SKM-1 treated with dmso at 0.1 percent for 144 hours (cell line): ENCODE measurements at regions not wholly inside any gene's neighbourhood (a gene's known extent, or its start where the extent isn't known, plus 50 kb on each side); places are given as distances from the start of the nearest gene placed in this dataset.
"Not testable (repeated sequence)": the region's sequence is repeated elsewhere in the genome, so short reads cannot be mapped to it uniquely, and the experiment has no call there.

ENCODE experiments used
- DNase-seq: peaks from one replicate; lab custom pipeline; 2025; ENCODE audit not compliant: unreplicated experiment; lab: John Stamatoyannopoulos, UW

GRCh38 chr10:64773357-64773756 is 1252.2 kb downstream of the REEP3 start:
- no peak for DNase-seq

DNA sequence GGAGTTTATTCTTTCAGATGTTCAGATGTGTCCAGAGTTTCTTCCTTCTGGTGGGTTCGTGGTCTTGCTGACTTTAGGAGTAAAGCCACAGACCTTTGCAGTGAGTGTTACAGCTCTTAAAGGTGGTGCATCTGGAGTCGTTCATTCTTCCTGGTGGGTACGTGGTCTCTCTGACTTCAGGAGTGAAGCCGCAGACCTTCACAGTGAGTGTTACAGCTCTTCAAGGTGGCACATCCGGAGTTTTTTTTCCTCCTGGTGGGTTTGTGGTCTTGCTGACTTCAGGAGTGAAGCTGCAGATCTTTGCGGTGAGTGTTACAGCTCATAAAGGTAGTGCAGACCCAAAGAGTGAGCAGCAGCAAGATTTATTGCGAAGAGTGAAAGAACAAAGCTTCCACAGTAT is 1263.2 kb downstream of the REEP3 start:
- DNase-seq = not testable (repeated sequence)

DNA sequence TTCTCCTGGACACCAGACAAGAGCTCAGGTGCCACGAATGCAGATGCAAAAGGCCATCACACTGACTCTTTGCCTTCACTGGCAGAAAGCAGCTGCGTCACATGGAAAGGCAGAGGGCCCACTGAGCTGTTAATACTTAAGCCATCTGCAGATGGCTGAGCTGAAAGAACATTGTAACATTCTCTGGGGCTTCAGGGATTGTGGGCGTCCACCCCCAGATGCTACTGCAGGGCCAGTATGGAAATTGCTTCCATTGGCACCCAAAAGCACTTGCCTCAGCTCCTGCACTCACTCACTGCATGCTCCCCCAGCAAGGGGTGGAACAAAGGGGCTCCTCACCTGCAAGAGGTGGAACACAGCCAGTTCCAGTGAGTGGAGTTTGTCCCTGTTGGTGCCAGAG is 1264.6 kb downstream of the REEP3 start:
- no peak for DNase-seq

- DNase-seq = no peak
These were observed 1265.8 kb downstream of the REEP3 start for GRCh38 chr10:64786989-64787388.

- DNase-seq = no peak
These were observed 1274.6 kb downstream of the REEP3 start for GRCh38 chr10:64795847-64796246.

DNA sequence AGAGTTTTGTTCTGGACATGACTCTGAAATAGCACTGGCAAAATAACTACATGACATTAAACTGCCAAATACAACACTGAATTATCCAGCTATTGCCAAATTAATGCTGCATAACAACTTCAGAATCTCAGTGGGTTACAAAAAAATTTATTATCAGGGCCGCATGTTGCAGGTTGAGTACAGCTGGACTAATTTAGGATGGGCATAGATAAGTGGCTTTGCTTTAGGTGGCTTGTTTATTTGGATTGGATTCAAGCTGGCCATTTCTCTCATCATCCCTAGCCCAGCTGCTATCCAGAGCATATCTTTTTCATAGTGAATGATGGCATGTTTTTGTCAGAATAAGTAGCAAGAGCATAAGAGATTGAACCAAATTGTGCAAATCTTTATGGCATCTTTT is 1277.1 kb downstream of the REEP3 start:
- no peak for DNase-seq

DNA sequence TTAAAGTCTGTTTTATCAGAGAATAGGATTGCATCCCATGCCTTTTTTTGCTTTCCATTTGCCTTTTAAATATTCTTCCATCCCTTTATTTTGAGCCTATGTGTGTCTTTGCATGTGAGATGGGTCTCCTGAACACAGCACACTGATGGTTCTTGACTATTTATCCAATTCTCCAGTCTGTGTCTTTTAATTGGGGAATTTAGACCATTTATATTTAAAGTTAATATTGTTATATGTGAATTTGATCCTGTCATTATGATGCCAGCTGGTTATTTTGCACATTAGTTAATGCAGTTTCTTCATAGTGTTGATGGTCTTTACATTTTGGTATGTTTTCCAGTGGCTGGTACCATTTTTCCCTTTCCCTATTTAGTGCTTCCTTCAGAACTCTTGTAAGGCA is 1287.0 kb downstream of the REEP3 start:
- DNase-seq = not testable (repeated sequence)

- not testable (repeated sequence) for DNase-seq
These were observed 1288.8 kb downstream of the REEP3 start for GRCh38 chr10:64810046-64810445.

DNA sequence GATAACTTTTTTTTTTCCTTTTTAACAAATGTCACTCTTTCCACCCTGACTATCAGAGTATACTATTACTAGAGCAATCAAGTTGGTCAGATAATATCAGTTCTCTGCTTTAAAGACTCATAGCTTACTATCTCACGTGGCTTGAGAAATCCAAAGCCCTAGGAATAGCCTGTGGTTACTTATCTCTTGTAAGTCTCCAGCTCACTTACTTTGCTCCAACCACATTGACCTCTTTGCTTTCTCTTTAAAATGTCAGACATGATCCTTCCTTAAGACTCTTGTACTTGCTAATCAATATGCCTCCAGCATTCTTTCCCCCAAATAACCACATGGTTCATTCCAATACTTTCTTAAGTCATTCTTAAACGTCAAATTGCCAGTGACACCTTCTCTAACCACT is 1292.2 kb downstream of the REEP3 start:
- no peak for DNase-seq

DNA sequence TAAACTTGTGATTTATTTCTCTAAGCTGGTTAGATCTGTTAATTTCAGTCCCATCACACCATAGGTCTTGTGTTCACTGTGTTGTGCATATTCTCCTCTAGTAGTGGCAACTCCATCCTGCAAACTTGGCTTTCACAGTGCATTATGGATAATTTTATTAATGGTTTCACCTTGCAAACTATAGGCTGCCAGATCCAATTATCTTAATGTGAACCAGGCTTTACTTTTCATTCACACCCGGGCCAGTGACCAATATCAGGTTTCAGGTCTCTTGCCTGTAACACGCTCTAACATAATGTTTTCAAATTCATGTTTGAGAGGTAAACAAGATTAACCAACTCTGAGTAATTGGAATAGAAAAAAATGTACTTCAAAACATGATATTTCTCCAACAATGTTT is 1293.0 kb downstream of the REEP3 start:
- DNase-seq = no peak

GRCh38 chr10:64829888-64830412 is 1308.7 kb downstream of the REEP3 start:
- DNase-seq = no peak

- no peak for DNase-seq
These were observed 1309.7 kb downstream of the REEP3 start for GRCh38 chr10:64830869-64831268.

DNA sequence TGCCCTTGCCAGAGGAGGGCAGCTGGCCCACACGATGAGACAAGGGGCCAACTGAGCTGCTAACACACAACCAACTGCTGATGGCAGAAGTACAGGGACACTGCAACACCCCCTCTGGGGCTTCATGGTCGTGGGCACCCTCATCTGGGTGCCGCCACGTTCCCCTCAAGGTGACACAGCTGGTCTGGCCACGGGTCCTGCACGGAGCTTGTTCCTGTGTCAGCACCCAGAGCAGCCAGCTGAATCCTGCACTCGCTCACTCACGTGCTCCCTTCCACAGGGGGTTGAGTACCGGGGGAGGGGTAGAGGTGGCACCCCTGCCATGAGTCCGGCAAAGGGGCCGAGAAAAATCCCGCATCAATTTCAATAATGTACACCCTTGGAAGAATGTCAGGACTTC is 1319.1 kb downstream of the REEP3 start:
- DNase-seq = no peak

DNA sequence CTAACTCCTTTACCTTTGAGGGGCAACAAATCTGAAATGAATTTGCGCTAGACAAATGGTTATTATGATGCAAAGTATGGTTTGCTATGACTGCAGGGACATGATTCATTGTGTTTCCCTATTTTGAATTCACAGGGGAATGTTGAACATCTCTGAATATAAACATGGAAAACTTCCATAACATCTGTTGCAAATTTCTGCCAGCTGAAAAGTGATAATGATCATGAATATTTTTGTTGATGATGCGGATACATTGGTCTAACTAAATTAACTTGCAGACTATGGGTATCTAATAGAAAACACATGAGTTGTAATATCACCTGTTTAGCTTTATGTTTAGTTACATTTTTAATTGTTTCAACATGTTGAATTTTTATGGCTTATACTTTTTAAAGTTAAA is 1325.5 kb downstream of the REEP3 start:
- no peak for DNase-seq

- no peak for DNase-seq
These were observed 1334.7 kb downstream of the REEP3 start for GRCh38 chr10:64855941-64856340.

DNA sequence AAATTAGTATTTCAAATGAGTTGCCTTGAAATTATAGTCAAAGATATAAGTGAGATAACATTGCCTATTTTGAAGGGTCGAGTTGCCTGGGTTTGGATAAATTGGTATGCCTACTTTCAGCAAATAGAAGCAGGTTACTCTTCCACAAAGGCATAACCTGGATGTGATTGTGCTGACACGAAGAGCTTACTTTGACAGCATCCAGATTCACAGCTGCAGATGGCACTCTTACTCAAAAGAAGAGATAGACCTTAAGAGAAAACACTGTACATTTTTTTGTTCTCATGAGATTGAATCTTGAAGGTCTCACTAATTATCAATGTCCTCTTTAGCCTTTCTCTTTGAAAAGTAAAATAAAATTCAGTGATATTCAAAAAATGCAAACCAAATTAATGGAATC is 1338.7 kb downstream of the REEP3 start:
- DNase-seq = no peak

DNA sequence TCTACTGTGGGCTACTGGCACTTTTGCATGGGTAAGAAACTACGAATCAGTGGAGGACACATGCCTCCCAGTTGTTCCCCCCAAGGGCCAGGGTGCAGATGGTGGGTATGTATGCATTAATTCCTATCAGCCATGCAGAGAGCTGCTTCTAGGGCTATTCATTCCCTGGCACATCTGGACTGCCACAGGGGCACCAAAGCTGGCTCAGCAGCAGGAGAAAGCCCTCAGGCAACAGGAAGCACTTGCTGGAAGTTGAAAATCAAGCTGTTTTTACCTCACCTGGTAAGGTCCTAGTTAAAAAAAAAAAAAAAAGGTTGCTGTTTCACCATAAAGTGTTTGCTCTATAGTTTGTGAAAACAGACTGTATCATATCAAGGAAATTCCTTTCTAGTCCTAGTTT is 1342.6 kb downstream of the REEP3 start:
- no peak for DNase-seq

DNA sequence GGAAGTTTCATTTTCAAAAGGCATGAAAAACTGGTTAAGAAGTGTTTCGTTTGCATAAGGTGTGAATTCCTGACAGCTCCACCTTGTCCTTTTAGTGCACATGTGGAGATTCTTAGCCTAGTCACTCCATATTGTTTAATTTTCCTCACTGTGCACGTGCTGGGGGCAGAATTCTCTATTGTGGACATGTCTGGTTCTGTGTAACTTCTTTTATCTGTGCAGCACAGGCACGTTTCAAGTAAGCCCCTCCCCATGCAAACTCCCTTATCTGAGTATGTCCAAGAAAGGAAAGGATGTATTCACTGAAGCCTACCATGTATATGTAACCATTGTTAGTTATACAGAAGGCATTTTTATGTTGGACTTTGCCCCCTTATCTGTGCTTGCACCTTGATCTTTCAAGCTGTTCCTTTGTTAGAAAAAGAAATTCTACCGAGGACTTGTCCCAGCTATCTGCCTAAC is 1346.3 kb downstream of the REEP3 start:
- no peak for DNase-seq

GRCh38 chr10:64873088-64873487 is 1351.9 kb downstream of the REEP3 start:
- no peak for DNase-seq

- DNase-seq = no peak
These were observed 1352.8 kb downstream of the REEP3 start for GRCh38 chr10:64873959-64874358.

GRCh38 chr10:64880546-64880945 is 1359.3 kb downstream of the REEP3 start:
- no peak for DNase-seq

GRCh38 chr10:64881257-64881656 is 1360.1 kb downstream of the REEP3 start:
- DNase-seq = no peak

DNA sequence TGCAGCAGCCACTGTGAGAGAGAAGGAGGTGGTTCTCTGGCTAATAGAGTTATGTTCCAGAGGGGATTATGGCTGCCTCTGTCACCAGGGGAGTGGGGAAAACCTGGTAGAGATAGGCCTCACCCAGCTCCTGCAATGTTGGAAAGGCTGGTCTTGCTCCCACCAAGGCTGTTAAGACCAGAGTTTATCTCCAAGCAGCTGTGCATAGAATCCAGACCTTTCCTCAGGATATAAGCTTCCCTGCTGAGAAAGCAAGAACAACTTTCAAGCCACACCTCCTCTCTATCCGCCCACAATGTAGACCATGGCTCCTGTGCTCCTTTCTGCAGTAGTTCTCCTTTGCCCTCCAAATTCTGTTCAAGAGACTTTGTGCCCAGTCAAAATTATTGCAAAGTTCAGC is 1375.4 kb downstream of the REEP3 start:
- no peak for DNase-seq

- not testable (repeated sequence) for DNase-seq
These were observed 1385.1 kb downstream of the REEP3 start for GRCh38 chr10:64906311-64906710.
